ENCODE measurements at regions not wholly inside any gene's neighbourhood (a gene's known extent, or its start where the extent isn't known, plus 50 kb on each side); places are given as distances from the start of the nearest gene placed in this dataset.
"Not testable (repeated sequence)": the region's sequence is repeated elsewhere in the genome, so short reads cannot be mapped to it uniquely, and the experiment has no call there.

GRCh38 chr2:155498106-155498505, 799.6 kb downstream of the KCNJ3 start:
- CTCF ChIA-PET: no interaction called here
- Mint-ChIP-seq H3K4me1 (ENCODE audit: low read depth) (no peaks in the 10 kb centered on the region), H3K27ac (no peak overlapping the region), H3K4me3 (no peak overlapping the region), H3K36me3 (ENCODE audit: low read depth) (no peaks in the 10 kb centered on the region), H3K27me3 (no peaks in the 10 kb centered on the region), H3K9me3 (peaks cover 4% of the 10 kb centered on the region)
- POLR2A ChIA-PET: no interaction called here
- DNase-seq (no peak), ATAC-seq (no peak)
- intact Hi-C loops (cut with micrococcal nuclease): no loop called here
- TF ChIP-seq, protein P1, sequence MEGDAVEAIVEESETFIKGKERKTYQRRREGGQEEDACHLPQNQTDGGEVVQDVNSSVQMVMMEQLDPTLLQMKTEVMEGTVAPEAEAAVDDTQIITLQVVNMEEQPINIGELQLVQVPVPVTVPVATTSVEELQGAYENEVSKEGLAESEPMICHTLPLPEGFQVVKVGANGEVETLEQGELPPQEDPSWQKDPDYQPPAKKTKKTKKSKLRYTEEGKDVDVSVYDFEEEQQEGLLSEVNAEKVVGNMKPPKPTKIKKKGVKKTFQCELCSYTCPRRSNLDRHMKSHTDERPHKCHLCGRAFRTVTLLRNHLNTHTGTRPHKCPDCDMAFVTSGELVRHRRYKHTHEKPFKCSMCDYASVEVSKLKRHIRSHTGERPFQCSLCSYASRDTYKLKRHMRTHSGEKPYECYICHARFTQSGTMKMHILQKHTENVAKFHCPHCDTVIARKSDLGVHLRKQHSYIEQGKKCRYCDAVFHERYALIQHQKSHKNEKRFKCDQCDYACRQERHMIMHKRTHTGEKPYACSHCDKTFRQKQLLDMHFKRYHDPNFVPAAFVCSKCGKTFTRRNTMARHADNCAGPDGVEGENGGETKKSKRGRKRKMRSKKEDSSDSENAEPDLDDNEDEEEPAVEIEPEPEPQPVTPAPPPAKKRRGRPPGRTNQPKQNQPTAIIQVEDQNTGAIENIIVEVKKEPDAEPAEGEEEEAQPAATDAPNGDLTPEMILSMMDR (IDR thresholded peaks at IDR 0.05): no peak

GRCh38 chr2:155494744-155495143, 796.2 kb downstream of the KCNJ3 start:
- no peak overlapping the region for H3K4me3 Mint-ChIP-seq
- no peak for DNase-seq
- CTCF ChIA-PET: no interaction called here
- H3K27ac Mint-ChIP-seq: no peak overlapping the region
- no peak for ATAC-seq
- no peaks in the 10 kb centered on the region for H3K4me1 Mint-ChIP-seq (ENCODE audit: low read depth)
- peaks cover 2% of the 10 kb centered on the region for H3K9me3 Mint-ChIP-seq
- POLR2A ChIA-PET: no interaction called here
- no peaks in the 10 kb centered on the region for H3K36me3 Mint-ChIP-seq (ENCODE audit: low read depth)
- H3K27me3 Mint-ChIP-seq: no peaks in the 10 kb centered on the region
- intact Hi-C loops (cut with micrococcal nuclease): no loop called here
- TF ChIP-seq, protein P1 (IDR thresholded peaks at IDR 0.05): no peak

DNA sequence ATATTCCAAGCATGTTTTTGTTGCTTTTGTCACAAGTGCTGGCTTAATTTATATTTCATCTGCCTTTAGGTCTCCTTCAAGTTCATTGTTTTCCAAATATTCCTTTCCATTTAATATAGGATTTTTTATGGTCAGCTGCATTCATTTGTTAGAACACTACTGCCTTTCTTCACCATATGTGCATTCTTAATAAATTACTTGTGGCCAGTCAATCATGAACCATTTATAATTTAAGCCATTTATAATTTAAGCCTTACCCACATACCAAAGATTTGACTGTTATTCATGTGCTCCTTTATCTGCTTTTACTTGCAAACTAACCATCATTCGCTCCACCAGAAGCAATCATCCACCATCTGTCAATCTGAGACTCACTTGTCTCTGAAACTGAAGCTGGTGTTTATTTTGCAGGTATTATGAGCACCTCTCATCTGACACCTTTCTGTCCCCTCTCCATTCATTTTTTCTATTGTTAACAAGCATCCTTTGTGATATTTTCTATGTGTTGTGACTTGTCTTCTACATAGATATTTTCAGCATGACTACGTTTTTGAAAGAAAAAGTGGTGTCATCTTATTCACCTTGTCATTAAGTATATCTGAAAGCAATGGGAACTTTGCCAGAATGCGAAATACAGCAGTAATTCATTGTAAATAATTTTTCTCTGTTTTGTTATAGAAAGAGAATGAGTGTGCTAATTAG, 786.8 kb downstream of the KCNJ3 start:
- ATAC-seq: no peak
- no peak for DNase-seq
- Mint-ChIP-seq H3K36me3 (ENCODE audit: low read depth) (no peaks in the 10 kb centered on the region), H3K27me3 (no peaks in the 10 kb centered on the region), H3K27ac (no peak overlapping the region), H3K4me1 (ENCODE audit: low read depth) (no peaks in the 10 kb centered on the region), H3K9me3 (no peaks in the 10 kb centered on the region), H3K4me3 (no peak overlapping the region)
- POLR2A ChIA-PET: no interaction called here
- TF ChIP-seq, protein P1 (IDR thresholded peaks at IDR 0.05): no peak
- intact Hi-C loops (cut with micrococcal nuclease): no loop called here
- CTCF ChIA-PET: no interaction called here

GRCh38 chr2:155481141-155481540, 782.6 kb downstream of the KCNJ3 start:
- TF ChIP-seq, protein P1 (IDR thresholded peaks at IDR 0.05): no peak
- ChIA-PET POLR2A (no interaction called here), CTCF (no interaction called here)
- H3K4me1 Mint-ChIP-seq (ENCODE audit: low read depth): no peaks in the 10 kb centered on the region
- H3K9me3 Mint-ChIP-seq: no peaks in the 10 kb centered on the region
- no peaks in the 10 kb centered on the region for H3K27me3 Mint-ChIP-seq
- H3K4me3 Mint-ChIP-seq: no peak overlapping the region
- no peaks in the 10 kb centered on the region for H3K36me3 Mint-ChIP-seq (ENCODE audit: low read depth)
- intact Hi-C loops (cut with micrococcal nuclease): no loop called here
- DNase-seq (no peak), ATAC-seq (no peak)
- no peak overlapping the region for H3K27ac Mint-ChIP-seq

DNA sequence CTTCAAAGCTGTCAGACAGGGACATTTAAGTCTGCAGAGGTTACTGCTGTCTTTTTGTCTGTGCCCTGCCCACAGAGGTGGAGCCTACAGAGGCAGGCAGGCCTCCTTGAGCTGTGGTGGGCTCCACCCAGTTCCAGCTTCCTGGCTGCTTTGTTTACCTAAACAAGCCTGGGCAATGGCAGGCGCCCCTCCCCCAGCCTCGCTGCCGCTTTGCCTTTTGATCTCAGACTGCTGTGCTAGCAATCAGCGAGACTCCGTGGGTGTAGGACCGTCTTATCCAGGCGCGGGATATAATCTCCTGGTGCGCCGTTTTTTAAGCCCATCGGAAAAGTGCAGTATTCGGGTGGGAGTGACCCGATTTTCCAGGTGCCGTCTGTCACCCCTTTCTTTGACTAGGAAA, 773.5 kb downstream of the KCNJ3 start:
- H3K36me3 Mint-ChIP-seq (ENCODE audit: low read depth); ATAC-seq; intact Hi-C loops (cut with micrococcal nuclease); H3K4me1 Mint-ChIP-seq (ENCODE audit: low read depth); H3K9me3 Mint-ChIP-seq; POLR2A ChIA-PET; H3K27ac Mint-ChIP-seq; CTCF ChIA-PET; H3K27me3 Mint-ChIP-seq; H3K4me3 Mint-ChIP-seq; DNase-seq: not testable (repeated sequence)

DNA sequence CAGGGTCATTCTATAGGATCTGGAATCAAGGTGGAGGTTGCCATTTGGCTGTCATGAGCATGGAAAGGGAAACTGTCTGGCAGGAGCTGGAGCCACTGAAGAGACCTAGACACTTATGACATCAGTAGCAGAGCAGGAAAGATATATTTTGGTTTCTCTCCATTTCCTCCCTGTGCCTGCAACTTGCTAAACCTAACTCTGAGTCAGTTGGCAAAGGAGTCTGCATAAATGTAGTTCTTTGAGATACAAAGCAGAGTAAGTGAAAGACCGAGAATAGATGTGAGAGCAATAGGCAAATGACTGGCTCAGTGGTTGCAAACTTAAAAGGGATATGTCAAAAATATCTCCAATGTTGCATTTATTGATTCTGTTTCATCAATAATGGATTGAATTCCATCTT, 757.7 kb downstream of the KCNJ3 start:
- Mint-ChIP-seq H3K9me3 (no peaks in the 10 kb centered on the region), H3K27me3 (no peaks in the 10 kb centered on the region), H3K4me1 (ENCODE audit: low read depth) (no peaks in the 10 kb centered on the region), H3K27ac (no peak overlapping the region), H3K36me3 (ENCODE audit: low read depth) (no peaks in the 10 kb centered on the region), H3K4me3 (no peak overlapping the region)
- CTCF ChIA-PET: no interaction called here
- intact Hi-C loops (cut with micrococcal nuclease): no loop called here
- TF ChIP-seq, protein P1 (IDR thresholded peaks at IDR 0.05): no peak
- DNase-seq (no peak), ATAC-seq (no peak)
- POLR2A ChIA-PET: no interaction called here
